WI38 (cell line): ENCODE measurements at regions not wholly inside any gene's neighbourhood (a gene's known extent, or its start where the extent isn't known, plus 50 kb on each side); places are given as distances from the start of the nearest gene placed in this dataset.

Experiments used
- H3K4me3 ChIP-seq: 2 replicates; pipeline ENCODE4 v1.5.1; 2011; ENCODE audit warnings: low read depth, mild to moderate bottlenecking, control low read depth, low read length
- CTCF ChIP-seq: IDR thresholded peaks from 2 replicates; pipeline ENCODE4 v1.5.1; 2012; ENCODE audit warnings: low read depth, mild to moderate bottlenecking, control low read depth, low read length

- no peak overlapping the region for H3K4me3 ChIP-seq
- no peak for TF ChIP-seq CTCF
Measured at GRCh38 chr1:90650401-90650800, 66.7 kb downstream of the BARHL2 start.

- no peak overlapping the region for H3K4me3 ChIP-seq
- no peak for TF ChIP-seq CTCF
Measured at GRCh38 chr1:90640325-90640724, 76.8 kb downstream of the BARHL2 start.

GRCh38 chr1:90622666-90623065, 94.4 kb downstream of the BARHL2 start:
- H3K4me3 ChIP-seq, result no peak overlapping the region
- no peak for TF ChIP-seq CTCF

GRCh38 chr1:90621986-90622385, 95.1 kb downstream of the BARHL2 start:
- H3K4me3 ChIP-seq, result no peak overlapping the region
- TF ChIP-seq CTCF, result no peak

GRCh38 chr1:90616395-90616794, 100.7 kb downstream of the BARHL2 start:
- no peak overlapping the region for H3K4me3 ChIP-seq
- TF ChIP-seq CTCF, result no peak

- no peak for TF ChIP-seq CTCF
- no peak overlapping the region for H3K4me3 ChIP-seq
Measured at GRCh38 chr1:90614872-90615271, 102.2 kb downstream of the BARHL2 start.

GRCh38 chr1:90613371-90613770, 103.7 kb downstream of the BARHL2 start:
- H3K4me3 ChIP-seq, result no peak overlapping the region

More at GRCh38 chr1:90613371-90613770, 103.7 kb downstream of the BARHL2 start:
- TF ChIP-seq CTCF, result no peak
